Umbilical cord (tissue), 1 donor: ENCODE measurements at regions not wholly inside any gene's neighbourhood (a gene's known extent, or its start where the extent isn't known, plus 50 kb on each side); places are given as distances from the start of the nearest gene placed in this dataset.

ENCODE experiments used
- DNase-seq: peaks from one replicate; pipeline ENCODE4 v3.0.0-alpha.2; 2015; ENCODE audit warnings: low spot score

- no peak for DNase-seq
These were observed 57.3 kb upstream of the SP3 start for GRCh38 chr2:174022431-174022830.

- DNase-seq = peak; percentile 46
These were observed 55.9 kb upstream of the SP3 start for GRCh38 chr2:174020926-174021662.

- DNase-seq = no peak
These were observed 54.9 kb upstream of the SP3 start for GRCh38 chr2:174020026-174020425.

GRCh38 chr2:174016447-174016846 lies 51.3 kb upstream of the SP3 start:
- no peak for DNase-seq

- DNase-seq = no peak
These were observed 50.3 kb upstream of the SP3 start for GRCh38 chr2:174015428-174015827.
